Body of pancreas (tissue), 4 donors: ENCODE measurements at regions not wholly inside any gene's neighbourhood (a gene's known extent, or its start where the extent isn't known, plus 50 kb on each side); places are given as distances from the start of the nearest gene placed in this dataset.
"Not testable (repeated sequence)": the region's sequence is repeated elsewhere in the genome, so short reads cannot be mapped to it uniquely, and the experiment has no call there.

Experiments used
- CTCF ChIP-seq, 7 experiments: fragments of 450-650 bp in 4 of 7; fragments of 200-600 bp in 3 of 7; sonication (generic) in 3 of 7; IDR thresholded peaks; one replicate each; pipeline ENCODE4 v1.5.1; 2016 to 2019; ENCODE audit warnings: antibody characterized with exemption in 7 of 7
- POLR2A ChIP-seq, 3 donors: fragments of 450-650 bp; IDR thresholded peaks; one replicate each; pipeline ENCODE4 v1.6.1; 2016; ENCODE audit warnings: antibody characterized with exemption in 3 of 3, mild to moderate bottlenecking in 2 of 3

- TF ChIP-seq CTCF, POLR2A (IDR thresholded peaks at IDR 0.05): not testable (repeated sequence)
Measured at GRCh38 chr6:139999661-140000060, 625.2 kb upstream of the CITED2 start.
